Medulla oblongata (tissue), 1 donor: ENCODE measurements at regions not wholly inside any gene's neighbourhood (a gene's known extent, or its start where the extent isn't known, plus 50 kb on each side); places are given as distances from the start of the nearest gene placed in this dataset.
"Not testable (repeated sequence)": the region's sequence is repeated elsewhere in the genome, so short reads cannot be mapped to it uniquely, and the experiment has no call there.

ENCODE experiments used
- DNase-seq: peaks from one replicate; pipeline ENCODE4 v3.0.0-alpha.2; 2015; ENCODE audit errors: extremely low spot score

GRCh38 chr7:79778786-79779770 lies 325.6 kb upstream of the MAGI2 start:
- DNase-seq, result no peak

GRCh38 chr7:79775911-79776310 lies 322.4 kb upstream of the MAGI2 start:
- DNase-seq, result no peak

- no peak for DNase-seq
These were observed 320.7 kb upstream of the MAGI2 start for GRCh38 chr7:79774150-79774549.

GRCh38 chr7:79770970-79771369 lies 317.5 kb upstream of the MAGI2 start:
- DNase-seq, result no peak

GRCh38 chr7:79770063-79770462 lies 316.6 kb upstream of the MAGI2 start:
- no peak for DNase-seq

GRCh38 chr7:79767876-79768560 lies 314.6 kb upstream of the MAGI2 start:
- DNase-seq, result not testable (repeated sequence)

GRCh38 chr7:79767192-79767591 lies 313.7 kb upstream of the MAGI2 start:
- DNase-seq, result not testable (repeated sequence)

GRCh38 chr7:79761876-79762429 lies 308.5 kb upstream of the MAGI2 start:
- DNase-seq, result no peak

- not testable (repeated sequence) for DNase-seq
These were observed 297.5 kb upstream of the MAGI2 start for GRCh38 chr7:79750941-79751340.

- DNase-seq, result no peak
These were observed 296.4 kb upstream of the MAGI2 start for GRCh38 chr7:79749856-79750255.

- DNase-seq, result no peak
These were observed 288.2 kb upstream of the MAGI2 start for GRCh38 chr7:79741684-79742083.

- DNase-seq, result no peak
These were observed 286.6 kb upstream of the MAGI2 start for GRCh38 chr7:79740076-79740475.

GRCh38 chr7:79739036-79739709 lies 285.7 kb upstream of the MAGI2 start:
- DNase-seq, result not testable (repeated sequence)

GRCh38 chr7:79736418-79736817 lies 283.0 kb upstream of the MAGI2 start:
- no peak for DNase-seq

GRCh38 chr7:79735012-79735411 lies 281.5 kb upstream of the MAGI2 start:
- DNase-seq, result no peak

GRCh38 chr7:79734181-79734580 lies 280.7 kb upstream of the MAGI2 start:
- DNase-seq, result no peak

GRCh38 chr7:79732535-79732934 lies 279.1 kb upstream of the MAGI2 start:
- no peak for DNase-seq

- no peak for DNase-seq
These were observed 277.5 kb upstream of the MAGI2 start for GRCh38 chr7:79730971-79731370.

- DNase-seq, result no peak
These were observed 270.6 kb upstream of the MAGI2 start for GRCh38 chr7:79723833-79724618.

GRCh38 chr7:79722217-79722616 lies 268.8 kb upstream of the MAGI2 start:
- no peak for DNase-seq

GRCh38 chr7:79719216-79719615 lies 265.7 kb upstream of the MAGI2 start:
- DNase-seq, result no peak
